NAMALWA (cell line): ENCODE measurements at regions not wholly inside any gene's neighbourhood (a gene's known extent, or its start where the extent isn't known, plus 50 kb on each side); places are given as distances from the start of the nearest gene placed in this dataset.

Experiments used
- DNase-seq: peaks from one replicate; pipeline ENCODE4 v3.0.0-alpha.2; 2015; ENCODE audit warnings: low spot score

DNA sequence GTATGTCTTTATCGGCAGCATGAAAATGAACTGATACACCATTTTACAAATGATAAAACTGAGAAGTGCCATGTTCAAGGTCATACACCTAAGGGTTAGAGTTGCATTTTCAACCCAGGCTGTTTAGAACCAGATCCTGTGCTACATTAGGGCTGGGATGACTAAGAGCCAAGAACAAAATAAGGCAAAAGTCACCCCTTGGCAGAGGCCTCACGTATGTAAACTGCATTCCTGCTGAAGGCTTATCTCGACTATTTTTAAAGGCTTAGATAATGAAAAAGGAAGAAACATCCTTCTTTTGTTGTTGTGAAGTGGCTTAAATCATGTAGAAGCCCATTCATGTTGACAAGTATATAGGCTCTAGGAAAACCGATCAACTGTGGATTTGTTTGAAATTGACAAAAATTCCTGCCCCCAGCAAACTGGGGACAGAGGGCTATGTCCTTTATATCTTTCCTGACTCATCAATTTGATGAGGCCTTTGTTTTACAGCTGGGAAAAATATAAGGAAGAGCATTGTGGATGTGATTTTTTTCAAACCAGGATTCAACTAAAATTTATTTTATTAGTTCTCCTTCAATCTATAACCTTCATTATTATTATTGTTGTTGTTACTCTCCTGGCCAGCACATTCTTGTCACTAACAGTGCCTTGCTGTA lies 196.5 kb downstream of the SNX18 start:
- DNase-seq: no peak

DNA sequence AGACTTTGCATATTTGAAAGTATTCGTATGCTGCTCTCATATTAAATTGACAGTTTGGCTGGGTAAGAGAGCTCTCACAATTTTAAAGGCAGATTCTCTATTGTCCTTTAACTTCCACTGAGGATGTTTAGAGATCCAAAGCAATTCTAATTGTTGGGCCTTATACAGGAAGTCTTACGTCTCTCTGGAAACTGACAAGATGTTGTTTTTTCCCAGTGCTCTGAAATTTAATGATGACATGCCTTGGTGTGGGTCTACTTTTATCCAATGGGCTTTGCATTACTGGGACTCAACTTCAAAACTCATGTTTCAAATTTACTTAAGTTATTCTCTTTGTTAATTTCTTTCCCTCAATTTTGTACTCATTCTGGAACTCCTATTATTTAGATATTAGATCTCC lies 191.5 kb downstream of the SNX18 start:
- DNase-seq: no peak

DNA sequence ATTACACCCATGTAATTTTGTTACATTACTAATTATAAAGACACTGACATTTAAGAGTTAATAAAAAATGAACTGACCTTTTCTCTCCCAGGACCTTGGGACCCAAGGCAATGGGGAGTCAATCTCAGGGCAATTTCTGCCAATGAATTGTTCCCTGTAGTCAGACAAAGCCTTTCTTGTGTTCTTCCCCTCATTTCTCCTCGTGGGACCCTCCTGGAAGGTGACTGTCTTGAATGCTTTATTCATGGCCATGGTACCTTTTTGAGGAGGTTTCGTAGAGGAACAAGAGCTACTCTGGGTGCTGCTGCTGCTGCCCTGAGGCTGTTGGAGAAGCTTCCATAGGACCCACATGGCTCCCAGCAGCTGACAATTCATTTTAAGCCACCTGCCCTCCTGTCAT lies 190.3 kb downstream of the SNX18 start:
- DNase-seq: no peak

DNA sequence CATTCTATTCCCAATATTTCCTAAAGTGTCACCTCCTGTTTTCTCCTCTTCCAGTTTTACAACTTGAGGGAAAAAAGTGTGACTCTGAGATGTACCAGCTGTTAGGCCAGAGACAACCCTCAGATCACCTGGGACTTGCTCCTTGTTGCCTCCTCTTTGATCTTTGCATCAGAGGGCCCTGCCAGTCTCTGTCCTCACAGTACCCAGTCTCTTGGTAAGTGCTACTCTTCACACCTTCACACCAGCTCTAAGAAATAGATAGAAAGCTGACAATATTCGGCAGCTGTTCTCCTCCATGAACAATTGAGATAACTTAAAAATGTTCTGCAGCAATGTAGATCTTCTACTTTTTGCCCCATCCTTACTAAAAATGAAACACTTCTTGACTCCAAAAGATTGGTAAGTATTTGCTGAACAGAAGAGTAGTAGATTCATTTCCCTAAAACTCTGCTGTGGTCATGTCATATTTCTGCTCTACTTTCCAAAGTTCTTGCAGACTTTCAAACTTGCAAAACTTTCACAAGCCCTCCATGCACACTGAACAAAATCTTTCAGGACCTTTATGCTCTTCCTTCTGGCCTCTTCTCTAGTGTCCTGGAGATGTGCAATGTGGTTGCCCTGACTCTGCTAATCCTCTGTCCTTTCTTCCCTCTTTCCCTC lies 188.6 kb downstream of the SNX18 start:
- DNase-seq: no peak

DNA sequence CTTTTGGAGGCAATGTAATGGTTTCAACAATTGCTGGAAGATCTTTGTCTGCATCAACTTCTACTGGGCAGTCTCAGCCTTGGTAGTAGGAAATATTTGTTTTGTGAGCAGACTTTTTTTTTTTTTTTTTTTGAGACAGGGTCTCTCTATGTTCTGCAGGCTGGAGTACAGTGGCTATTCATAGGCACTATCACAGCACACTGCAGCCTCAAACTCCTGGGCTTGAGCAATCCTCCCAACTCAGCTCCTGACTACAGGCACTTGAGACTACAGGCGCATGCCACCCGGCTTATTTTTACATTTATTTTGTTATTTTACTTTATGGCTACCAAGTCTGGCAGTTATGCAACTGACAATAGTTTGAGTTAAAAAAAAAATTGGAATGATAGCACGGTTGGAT lies 187.3 kb downstream of the SNX18 start:
- DNase-seq: no peak

DNA sequence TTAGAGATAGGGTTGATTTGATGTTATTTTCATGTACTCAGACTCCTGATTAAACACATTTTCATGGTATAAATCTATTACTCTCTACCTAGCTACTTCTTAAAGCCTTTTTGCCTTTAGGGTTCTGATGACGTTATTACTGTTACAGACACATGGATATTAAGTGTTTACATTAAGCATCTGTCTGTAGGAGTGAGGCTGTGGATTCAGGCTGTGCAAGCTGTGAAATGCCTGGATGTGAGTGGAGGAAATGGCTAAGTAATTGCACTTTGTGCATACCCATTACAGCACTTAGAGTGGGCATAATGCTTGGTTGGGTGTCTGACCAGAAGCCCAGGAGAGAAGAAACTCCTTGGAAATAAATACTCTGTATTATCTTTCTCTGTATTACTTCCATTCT lies 186.8 kb downstream of the SNX18 start:
- DNase-seq: no peak

DNA sequence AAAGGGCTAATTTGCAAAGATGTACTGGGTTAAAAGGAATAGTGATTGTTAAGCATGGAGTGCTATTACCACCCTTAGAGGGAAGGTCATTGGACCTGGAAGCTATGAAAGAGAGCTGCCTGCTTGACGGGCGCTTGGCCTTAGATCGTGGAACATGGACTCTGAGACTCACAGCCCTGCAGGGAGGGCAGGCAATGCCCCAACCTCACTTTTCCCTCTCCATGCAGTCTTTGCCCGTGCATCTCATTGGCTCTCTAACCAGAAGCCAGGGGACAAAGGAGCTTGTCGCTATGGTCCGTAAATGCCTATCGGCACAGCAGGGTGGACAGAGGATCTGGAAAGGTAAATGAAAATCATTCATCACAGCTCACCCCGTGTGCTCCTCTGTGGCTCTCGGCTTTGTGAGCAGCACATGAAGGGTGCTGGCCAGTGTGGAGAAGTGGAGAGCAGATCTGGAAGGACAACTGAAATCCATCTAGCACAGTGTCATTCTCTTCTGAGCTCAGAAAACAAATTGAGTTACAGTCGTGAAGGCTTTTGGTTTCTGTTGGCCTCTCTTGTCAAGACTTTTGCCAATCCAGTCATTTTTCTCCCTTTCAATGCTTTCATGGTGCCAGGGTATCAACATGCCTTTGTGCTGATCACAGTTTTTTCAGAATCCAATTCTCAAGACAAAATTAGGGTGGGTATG lies 186.2 kb downstream of the SNX18 start:
- DNase-seq: no peak

DNA sequence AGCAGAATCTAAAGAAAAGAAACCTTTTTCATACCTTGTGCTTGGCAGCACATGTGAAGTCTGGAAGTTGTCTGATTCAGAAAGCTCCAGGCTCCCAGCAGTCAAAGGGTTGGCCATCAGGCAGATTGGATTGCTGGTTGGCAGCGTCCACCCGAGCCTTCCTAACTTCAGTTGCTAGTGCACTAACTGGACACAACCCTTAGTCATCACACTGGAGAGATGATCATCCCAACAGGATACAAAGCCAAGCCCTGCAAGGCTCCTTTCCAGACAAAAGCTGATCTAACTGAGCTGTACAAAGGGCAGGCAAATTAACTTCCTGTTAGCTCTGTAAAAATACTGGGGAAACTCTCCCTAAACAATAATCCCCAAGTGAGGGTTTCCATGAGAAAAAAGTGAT lies 185.6 kb downstream of the SNX18 start:
- no peak for DNase-seq

DNA sequence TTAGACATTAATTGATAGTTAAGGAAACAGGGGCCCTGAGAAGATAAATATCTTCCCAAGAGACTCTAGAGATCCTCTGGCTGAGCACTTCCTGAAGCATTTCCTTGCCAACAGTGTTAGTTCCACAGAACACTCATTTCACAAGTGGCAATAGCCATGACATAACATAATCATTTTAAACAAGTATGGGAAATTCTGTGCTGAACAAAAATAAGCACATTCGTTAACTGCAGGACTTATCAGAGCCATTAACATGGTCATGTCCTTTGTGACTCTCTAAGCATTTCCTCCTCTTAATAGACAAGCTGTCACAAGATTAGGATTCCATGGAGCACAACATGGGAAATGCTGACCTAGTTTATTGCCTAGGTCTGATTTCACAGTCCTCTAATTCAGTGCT lies 184.9 kb downstream of the SNX18 start:
- no peak for DNase-seq

DNA sequence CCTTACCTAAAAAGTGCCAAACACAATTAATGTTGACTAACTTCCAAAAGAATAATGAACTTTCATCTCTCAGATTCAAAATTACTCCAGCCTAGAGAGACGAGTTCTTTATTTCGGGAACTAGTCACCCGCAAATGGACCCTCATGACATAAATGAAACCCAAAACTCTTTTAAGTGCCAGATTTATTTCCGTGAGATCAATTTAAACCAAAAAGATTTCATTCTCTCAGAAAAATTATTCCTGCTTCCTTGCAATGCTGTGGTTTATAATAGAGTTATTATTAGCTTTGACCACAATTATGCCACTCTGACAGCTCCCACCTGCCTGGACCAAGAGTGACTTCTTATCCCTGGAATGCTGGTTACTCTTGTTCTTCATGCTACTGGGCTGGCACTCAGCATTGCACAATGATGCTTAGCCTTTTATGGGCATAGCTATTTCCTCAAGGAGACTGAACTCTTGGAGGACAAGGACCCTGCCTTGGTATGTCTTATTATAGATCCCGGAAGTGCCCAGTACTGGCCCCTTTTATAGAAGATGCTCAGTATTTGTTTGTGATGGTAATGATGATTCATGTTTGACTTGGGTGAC lies 183.5 kb downstream of the SNX18 start:
- DNase-seq: no peak

DNA sequence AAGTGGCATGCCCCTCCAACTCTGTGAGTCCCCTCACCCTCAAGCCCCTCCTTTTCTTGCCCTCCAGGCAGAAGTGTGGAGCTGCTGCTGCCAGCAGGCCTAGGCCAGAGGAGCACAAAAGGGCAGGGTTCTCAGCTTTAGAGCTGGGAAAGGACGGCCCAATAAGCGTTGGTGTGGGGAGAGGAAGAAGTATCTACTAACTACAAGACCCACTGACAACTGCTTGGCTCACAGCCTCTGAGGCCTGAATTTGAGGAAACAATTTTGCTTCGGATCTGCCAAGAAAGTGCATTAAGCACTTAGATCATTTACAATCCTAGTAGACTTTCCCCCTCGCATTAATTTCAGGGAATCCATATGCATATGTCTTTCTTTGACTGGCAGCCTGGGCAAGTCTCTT lies 179.4 kb downstream of the SNX18 start:
- DNase-seq: no peak

DNA sequence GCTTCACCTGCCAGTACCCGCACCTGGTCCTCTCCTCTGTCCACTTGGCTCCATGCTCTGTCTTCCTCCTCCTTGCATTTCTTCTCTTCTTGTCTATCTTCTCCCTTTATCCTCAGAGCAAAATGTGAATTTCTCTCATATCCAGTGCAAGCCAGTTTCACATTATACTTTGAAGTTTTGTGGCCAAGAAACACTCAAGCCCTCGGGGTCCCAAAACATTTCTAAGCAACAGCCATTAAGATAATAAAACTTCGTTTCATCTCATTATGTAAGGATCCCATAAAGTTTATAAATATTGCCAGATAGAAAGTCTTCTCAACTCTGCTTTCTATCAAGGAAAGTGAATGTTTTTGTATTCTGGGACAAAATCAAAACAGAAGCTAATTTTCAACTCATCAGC lies 178.8 kb downstream of the SNX18 start:
- no peak for DNase-seq

DNA sequence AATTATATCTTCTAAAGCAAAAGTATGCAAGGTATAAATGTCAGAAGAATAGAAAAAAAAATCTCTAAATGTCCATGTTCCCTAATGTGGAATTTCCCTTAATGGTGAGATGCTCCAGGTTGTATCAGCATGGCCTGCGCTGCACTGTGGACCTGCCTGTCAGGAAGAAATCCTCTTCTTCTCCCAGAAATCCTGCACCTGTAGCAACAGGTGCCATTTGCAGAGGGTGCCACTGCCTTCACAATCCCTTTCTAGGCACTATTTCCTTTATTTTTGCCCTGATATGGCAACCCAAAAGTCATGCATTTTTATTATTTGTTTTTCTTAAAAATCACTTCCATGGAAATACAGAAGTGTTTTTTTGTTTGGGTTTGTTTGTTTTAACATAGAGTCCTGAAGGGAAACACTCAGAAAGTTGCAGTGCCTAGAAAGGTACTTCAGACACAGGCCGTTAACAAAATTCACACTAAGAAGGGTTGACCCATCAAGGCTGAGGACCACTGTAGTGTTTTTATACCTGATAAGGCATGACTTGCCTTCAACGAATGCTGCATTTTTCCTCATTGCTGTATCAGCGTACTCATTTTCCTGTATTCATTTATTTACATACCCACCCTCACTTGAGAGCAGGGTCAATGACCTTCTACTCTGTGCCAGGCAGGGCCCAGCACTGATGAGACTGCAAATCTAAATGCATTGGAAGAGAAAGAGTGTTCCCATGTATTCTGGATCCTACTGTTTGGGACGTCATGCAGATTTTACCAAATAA lies 177.8 kb downstream of the SNX18 start:
- DNase-seq: no peak

DNA sequence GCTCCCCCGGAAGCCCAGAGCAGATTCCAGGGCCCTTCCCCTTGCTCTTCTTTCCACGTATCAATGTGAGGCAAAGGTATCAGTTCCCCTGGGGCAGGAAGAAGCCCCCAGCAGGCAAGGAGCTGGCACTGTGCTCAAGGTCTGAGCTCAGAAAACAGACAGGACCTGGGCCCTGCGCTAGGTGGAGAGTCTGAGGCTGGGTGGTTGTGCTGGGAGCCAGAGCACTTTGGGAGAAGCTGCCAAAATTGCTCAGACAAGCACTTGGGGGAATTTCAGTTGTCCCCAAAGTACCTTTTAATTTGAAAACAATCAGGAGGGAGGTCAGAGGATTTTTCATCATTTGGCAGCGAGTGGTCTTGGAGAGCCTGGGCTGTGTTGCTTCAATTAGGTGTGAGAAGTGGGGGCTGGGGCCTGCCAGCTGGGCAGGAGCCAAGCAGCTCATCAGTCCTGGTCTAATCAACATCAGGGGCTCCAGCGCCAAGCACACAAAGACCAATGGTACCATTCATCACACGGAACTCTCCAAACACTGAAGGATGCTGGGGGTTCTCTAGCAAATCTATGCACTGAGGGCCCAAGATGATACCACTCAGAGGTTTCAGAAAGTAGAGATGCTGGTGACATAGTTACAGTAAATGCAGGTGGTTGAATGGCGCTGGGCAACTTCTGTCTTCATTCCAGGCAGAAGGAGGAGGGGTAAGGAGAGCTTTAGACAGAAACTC lies 176.5 kb downstream of the SNX18 start:
- no peak for DNase-seq

DNA sequence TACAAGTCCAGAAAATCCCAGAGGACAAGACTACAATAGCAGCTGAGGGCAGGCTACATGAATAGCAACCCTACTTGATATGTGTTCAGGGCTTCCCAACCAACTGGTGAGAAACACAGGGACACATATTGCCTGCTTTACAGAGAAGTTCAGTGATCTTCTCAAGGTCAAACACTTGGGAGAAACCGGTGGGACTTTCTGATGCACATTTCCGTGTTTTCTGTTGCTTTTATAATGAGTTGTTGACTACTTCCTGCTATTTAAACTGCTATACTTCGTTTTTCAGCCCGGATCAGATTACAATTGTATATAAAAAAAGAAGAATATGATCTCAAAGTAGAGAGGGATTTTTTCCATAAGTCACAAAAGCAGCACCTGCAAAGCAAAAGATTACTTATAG lies 175.1 kb downstream of the SNX18 start:
- DNase-seq: no peak

DNA sequence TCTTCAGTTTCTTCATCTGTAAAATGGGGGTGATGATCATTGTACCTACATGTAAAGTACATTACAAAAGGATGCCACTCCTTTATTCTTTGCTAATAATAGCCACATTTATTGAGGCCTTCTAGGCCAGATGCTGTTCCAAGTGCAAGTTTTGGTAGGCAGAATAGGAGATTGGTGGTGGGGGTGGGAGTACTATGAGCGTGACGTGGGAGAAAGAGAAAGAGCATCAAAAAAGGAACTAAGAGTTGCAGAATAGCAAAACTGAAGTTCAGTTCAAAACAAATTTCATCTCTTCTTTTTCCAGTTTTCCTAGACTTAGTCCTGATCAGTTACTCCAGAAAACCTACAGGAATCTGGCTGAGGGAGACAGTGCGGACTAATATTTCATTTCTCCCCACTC lies 174.1 kb downstream of the SNX18 start:
- no peak for DNase-seq

DNA sequence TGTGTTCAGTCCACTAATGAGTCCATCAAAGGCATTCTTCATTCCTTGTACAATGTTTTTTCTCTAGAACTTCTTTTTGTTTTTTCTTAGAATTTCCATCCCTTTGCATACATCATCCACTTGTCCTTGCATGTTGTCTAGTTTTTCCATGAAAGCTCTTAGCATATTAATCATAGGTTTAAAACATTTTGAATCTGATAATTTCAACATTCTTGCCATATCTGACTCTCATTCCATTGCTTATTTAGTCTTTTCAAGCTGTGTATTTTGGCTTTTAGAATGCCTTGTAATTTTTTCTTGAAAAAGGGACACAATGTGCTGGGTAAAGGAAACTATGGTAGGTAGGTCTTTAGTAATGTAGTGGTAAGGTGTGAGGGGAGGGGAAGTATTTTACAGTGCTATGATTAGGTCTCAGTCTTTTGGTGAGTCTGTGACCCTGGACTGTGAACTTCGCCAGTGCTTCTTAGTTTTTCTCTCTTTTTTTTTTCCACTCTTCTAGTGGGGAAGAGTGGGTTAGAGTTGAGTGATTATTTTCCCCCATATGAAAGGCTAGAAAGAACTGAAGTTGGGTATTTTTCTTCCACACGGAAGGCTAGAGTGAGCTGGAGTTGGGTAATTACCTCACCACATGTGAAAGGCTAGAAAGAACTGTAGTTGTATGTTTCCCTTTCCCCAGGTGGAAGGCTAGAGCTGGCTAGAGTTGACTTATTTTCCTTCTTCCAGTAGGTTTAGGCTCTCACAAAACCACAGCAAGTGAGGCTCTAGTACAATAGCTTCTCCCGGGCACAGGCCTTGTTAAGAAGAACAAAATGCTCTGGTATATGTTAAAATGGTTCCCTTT lies 172.1 kb downstream of the SNX18 start:
- no peak for DNase-seq

DNA sequence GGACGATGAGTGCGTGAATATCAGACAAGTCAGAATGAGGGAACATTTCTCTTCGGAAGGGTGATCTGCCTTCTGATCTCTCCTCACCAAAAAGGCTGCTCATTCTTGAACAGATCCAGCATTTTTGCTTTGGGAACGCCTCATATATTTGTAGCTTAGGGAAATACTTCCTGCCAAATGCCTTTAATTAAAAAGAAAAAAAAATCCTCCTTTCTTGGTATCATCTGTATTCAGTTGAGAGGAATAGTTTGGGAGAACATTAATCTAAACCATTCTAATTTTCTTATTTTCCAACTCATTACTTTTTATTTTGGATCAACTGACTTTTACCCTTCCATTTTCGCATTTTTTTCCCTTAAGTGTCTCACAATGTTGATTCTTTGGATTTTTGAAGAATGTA lies 163.4 kb downstream of the SNX18 start:
- DNase-seq: no peak

DNA sequence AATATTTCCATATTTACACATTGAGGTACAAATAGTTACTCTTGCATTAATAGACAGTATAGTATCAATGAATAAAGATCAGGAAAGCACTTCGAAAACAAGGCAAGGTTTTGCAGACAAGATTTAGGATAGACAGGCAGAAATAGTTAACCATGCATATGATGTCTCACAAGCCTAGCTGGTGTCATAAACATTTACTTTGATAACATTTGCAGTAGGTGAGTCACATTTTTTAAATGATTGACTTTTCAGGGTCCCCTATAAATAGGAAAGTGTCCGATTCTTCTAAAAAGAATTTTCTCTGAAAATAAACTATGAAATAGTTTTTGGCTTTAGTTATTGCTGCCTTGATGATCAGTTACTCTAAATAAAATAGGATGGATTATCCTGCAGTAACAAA lies 162.1 kb downstream of the SNX18 start:
- no peak for DNase-seq

DNA sequence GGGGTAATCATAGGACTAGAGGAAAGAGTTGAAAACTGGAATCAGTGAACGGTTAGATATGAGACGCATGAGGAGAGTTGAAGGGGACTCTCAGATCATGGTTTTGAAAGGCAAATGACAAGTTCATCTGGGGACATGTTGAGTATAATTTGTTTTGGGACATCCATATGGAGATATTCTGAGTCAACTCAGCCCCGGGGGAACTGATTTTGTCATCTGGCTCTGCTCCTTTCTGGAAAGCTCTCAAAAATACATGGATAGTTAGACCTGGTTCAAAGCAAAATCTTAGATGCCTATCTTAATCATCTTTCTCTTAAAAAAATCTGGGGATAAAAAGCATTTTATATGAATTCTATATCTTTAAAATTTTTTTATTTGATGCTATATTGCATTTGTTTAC lies 161.2 kb downstream of the SNX18 start:
- DNase-seq: no peak
